HL-60/S4 treated with retinoic acid at 250 ng/mL for 4 days and 3 days (cell line): ENCODE measurements at regions not wholly inside any gene's neighbourhood (a gene's known extent, or its start where the extent isn't known, plus 50 kb on each side); places are given as distances from the start of the nearest gene placed in this dataset.

Experiments used
- in situ Hi-C: fragments of 300-500 bp; cut with MboI; formaldehyde crosslinking; loops from 2 replicates; pipeline ENCODE4 v1.7.0; 2022; ENCODE audit warnings: low sequenced_read_pairs

DNA sequence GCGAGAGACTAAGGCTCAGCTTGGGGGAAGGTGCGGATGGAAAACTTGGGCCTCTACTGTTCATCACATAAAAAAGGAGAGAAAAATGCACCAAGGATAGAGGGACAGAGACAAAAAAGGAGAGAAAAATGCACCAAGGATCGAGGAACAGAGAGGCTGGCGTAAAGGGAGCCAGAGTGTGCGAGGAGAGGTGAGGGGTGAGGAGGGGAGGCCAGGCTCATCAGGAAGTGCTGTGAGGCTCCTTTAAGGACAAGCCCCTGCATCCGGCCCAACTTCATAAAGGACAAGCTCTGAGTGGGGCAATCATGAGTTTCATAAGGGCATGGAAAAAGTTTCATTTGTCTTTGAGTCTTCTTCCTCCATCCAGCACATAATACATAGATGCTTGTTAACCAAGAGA lies 117.2 kb upstream of the NXT1 start:
- in situ Hi-C loops: loop anchor here (25.0 kb wide), 1 partner anchor 546 kb away; no protein-coding TSS in a partner anchor

DNA sequence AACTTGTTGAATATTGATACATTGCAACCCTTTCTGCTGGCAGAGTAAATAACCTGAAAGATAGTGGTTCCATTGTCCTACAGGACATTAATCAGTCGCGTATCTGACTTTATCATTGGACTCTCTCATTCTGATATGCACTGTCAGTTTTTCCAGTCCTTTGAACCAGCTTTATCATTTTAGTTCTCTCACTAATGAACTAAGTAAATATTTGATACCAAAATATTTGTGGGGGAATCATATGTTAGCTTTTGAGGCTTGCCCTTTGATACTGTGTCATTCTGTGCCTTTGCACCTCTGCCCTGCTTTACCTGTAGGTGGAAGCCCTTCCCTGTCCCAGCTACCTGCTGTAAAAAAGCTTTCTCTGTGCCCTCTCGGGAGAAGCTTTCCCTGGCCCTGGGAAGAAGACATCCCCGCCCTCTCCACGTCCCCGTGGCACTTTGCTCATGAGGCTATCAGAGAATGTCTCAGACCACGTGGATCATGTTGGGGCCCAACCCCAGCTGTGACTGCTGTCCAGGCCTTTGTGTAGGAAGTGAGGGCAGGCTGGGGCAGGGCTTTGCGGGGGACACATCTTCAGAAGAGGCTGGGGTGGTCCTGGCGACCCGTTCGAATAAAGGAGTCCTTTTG lies 117.8 kb upstream of the NXT1 start:
- in situ Hi-C loops: loop anchor here (25.0 kb wide), 1 partner anchor 545 kb away; no protein-coding TSS in a partner anchor

DNA sequence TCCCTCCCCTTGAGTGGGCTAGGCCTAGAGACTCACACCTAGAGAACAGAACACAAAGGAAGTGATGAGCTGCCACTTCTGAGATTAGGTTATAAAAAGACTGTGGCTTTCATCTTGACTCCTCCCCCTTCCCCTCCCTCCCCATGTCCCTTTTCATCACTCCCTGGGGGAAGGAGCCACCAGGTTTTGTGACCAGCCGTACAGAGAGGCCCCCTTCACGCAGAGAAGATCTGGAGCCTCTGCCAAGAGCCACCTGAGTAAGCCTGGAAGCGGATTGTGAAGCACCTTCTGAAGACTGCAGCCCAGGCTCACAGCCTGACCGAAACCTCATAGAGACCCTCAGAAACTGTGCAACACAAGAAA lies 118.4 kb upstream of the NXT1 start:
- in situ Hi-C loops: loop anchor here (25.0 kb wide), 1 partner anchor 545 kb away; no protein-coding TSS in a partner anchor

DNA sequence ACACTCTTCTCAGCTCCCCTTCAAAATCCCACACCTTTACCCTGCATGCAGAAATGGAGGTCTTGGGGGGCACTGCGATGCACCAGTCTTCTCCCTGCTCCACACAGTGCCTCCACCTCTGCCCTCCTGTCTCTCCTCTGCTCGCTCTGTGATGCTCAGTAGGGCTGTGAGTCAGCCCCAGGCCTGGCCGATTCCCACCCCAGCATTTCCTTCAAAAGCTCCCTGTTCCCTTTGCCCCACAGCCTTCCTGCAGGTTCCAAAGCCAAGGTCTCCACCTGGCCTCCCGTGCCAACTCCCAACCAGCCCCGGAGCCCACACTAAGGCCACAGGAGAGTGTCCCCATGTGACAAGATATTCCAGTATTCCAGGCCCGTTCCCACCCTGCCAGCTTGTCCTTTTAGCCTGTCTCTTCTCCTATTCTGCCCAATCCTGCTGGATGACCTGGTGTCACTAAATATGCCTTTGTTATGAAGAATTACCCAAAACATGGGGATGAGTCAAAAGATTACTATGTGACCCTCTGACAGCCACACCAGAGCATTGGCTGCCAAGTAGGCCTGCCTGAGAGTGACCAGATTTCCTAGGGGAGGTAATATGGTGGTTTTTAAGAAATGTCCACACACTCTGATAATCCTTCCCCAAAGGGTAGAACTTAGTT lies 118.9 kb upstream of the NXT1 start:
- in situ Hi-C loops: loop anchor here (25.0 kb wide), 1 partner anchor 544 kb away; no protein-coding TSS in a partner anchor

DNA sequence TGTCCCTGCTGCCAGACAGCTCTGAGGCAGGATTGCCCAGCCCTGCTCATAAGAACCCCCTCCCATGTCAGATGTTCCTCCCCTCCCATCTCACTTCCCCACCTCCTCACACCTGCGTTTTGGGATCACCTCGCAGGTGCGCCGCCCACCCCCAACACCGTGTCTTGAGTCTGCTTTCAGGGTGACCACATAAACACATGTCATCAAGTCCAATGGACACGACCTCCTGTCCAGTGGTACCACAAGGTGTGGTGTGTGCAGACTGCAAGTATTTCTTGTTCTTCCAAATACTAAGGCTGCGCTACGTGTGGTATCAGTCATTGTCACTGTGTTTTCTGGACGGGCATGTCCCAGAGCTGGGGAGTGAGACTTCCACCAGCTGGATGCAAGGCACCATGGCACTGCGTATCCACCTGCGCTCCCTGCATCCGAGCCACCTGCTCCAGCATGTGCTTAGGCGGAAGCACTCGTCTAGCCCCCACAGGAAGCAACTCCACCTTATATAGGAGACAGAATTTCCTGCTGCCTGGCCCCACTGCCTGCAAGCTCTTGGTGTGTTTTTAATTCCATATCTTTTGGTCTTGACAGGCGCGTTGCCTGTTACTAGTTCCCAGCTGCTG lies 119.7 kb upstream of the NXT1 start:
- in situ Hi-C loops: loop anchor here (25.0 kb wide), 1 partner anchor 544 kb away; no protein-coding TSS in a partner anchor

DNA sequence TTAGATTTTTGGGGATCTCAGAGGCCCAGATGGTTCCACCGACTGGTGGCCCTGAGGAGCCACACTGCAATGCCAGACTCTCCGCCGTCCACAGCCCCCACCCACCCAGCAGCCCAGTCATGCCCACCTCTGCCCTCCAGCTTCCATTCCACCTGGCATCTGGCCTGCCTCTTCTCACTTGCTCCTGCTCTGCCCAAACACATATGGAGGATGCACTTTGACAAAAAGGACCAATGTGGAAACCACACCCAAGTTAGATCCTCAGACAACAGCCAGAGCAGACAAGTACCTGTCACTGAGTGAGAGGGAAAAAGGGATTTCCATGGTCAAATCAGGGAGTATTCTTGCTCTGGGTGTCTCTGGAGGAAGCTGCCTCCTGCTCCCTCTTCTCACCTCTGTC lies 120.6 kb upstream of the NXT1 start:
- in situ Hi-C loops: loop anchor here (25.0 kb wide), 1 partner anchor 543 kb away; no protein-coding TSS in a partner anchor

DNA sequence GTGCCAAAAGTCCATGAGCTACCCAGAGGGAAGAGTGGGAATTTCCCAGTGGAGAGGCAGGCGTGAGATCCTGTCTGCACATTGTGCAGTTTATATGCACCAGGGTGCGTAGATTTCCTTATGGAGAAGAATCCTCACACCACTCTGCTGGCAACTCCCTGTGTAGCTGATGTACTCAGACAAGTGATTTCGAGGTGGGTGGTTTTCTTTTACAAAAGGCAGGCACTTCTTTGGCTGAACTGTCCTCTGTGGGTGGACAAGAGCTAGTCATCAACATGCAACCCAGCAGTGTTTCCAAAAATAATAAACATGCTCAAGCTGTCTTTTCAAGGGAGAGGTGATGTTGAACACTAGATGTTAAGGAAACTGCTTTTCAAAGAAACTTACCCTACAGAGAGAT lies 121.7 kb upstream of the NXT1 start:
- in situ Hi-C loops: loop anchor here (25.0 kb wide), 1 partner anchor 542 kb away; no protein-coding TSS in a partner anchor

DNA sequence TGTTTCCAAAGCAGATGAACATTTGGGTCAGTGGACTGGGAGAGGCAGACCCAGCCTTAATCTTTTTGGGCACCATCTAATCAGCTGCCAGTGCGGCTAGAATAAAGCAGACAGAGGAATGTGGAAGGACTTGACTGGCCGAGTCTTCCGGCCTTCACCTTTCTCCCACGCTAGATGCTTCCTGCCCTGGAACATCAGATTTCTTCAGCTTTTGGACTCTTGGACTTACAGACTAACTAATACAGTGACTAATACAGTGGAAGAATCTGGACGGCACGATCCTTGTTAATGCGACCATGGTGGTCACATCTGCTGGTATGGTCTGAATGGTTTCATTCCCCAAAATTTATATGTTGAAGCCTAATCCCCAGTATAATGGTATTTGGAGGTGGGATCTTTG lies 122.6 kb upstream of the NXT1 start:
- in situ Hi-C loops: loop anchor here (25.0 kb wide), 1 partner anchor 541 kb away; no protein-coding TSS in a partner anchor

DNA sequence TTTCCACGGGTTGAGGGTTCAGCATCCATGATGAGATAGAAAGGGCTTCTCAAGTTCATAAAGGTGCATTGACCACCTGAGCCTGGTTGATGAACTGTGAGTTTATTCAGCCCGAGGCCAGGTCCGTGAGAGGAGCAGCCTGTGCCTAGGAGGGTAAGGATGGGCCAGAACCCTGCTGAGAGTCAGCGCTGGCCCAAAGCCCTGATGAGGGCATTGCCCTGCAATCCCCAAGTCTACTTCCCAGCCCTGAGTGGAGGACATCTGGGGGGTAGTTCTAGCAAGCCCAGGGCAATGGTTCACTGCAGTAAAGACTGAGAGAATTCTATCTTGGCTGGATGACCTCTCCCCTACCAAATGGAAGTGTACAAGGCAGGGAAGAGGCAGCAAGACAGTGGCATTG lies 123.3 kb upstream of the NXT1 start:
- in situ Hi-C loops: loop anchor here (25.0 kb wide), 1 partner anchor 540 kb away; no protein-coding TSS in a partner anchor

DNA sequence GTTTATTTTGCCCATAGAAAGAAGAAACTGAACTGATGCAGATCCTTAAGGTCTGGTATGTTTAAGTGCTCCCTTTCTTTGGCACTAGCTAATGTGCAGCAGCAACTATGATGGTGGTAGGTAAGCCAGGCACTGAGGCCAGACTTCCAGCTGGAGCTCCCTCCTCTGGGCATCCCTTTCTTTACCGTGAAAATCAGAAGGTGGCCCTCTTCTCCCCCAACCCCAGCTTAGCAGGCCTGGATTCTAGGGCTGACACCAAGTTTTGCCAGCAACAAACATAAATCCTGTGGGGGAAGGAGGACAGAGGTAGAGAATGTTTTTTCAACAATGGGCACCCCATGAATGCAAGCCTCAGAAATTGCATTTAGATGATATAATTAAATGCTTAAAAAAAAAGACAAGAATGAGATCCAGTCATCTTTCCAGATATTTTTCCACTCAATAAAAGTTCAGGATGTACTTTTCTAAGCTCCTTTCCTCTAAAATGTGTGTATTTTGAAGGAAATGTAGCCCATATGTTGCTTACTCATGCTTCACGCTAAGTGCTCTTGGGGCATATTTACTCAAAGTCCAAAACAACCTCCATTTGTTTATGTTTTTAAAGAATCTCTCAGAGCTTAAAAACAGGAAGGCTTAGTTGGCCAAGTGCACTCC lies 123.9 kb upstream of the NXT1 start:
- in situ Hi-C loops: loop anchor here (25.0 kb wide), 1 partner anchor 539 kb away; no protein-coding TSS in a partner anchor

DNA sequence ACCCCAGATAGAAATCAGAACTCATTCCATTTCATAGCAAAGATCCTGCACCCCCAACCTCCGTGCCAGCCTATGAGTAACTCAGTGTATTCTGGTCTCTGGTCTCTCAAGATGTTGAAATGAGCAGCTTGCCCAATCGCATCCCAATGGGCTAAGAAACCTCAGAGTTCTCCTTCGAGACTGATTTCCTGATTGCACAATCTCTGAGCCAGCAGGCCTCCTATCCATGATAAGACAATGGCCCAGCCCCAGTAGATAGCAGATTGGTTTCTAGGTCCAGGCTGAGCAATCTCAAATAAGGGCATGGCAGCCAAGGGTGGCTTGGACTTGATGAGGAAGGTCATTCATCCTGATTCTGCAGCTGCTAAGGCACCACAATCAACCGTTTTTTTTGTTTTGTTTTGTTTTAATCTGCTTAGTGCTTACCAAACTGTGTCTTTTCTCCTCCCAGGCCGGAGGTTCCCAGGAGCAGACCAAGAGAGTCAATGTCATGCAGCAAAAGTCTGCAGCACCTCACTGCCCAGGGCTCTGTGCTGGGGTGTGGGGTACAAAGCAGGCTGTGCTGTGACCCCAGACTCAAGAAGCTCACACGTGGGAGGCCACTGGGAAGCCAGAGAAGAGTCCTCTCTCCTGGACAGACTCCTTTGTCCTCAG lies 125.1 kb upstream of the NXT1 start:
- in situ Hi-C loops: loop anchor here (25.0 kb wide), 1 partner anchor 538 kb away; no protein-coding TSS in a partner anchor

DNA sequence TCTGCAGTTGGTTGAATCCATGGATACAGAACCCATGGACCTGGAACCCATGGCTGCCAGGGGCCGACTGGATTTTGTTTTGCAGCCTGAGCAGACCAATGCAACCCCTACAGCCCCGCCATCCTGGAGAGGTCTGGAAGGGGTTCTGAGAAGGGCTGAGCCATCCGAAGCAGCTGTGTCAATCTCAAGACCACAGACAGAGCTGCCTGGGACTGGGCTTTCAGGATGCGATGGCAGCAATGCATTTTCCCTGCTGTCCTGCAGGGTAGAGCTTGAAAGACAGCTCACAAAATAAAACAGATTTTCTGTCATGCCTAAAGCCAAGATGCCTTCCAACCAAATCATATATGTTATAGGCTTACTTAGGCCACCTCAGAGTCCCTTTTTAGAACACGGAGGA lies 125.8 kb upstream of the NXT1 start:
- in situ Hi-C loops: loop anchor here (25.0 kb wide), 1 partner anchor 538 kb away; no protein-coding TSS in a partner anchor

DNA sequence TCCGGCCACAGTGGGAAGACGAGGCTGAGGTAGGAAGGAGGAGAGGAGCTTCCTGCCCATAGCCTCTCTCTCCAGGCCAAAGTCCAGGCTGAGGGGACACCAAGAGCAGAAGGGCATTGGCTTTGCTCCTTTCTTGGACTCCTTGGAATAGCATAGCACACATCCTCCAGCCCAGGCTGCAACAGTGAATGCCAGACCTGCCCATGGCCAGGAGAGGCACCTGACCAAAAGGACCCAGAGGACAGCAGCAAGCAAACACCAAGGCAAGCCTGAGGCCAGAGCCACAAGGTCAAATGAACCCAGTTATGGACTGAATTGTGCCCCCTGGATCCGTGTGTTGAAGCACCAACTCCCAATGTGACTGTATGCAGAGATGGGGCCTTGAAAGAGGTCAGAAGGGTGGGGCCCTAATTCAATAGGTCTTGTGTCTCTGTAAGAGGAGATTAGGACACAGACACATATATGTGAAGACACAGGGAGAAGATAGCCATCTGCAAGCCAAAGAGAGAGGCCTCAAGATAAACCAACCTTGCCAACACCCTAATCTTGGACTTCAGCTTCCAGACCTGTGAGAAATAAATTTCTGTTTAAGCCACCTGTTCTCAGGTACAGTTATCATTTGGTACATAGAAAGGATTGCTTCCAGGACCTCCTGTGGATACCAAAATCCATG lies 126.5 kb upstream of the NXT1 start:
- in situ Hi-C loops: no loop called here

DNA sequence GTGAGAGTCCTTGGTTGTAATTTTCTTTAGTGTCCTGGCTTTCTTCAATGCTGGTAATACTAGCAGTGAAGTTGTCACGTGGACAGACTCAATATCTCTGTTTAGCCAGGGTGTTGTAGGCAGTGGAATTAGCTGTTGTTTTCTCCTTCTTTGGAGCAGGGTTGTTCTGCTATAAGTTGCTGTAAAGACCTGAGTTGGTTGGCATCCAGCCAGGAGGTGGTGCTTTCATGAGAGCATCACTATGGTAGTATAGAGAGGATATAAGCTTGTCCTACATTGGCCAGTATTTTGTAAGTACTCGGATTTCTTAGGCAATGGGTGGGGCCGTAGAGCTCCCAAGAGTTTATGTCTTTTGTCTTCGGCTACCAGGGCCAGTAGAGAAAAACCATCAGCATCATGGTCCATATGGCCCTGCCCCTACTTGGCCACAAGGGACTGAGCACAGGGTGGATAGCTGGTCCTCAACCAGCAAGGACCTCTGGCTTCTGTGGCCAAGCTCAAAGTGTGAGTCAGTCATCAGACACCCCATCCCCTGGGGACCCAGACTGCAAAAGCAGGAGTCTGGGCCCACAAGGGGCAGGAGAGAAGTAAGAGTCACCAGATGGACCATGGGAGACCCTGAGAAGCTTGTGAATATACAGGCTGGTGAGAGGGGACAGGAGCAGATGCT lies 127.9 kb upstream of the NXT1 start:
- in situ Hi-C loops: no loop called here

DNA sequence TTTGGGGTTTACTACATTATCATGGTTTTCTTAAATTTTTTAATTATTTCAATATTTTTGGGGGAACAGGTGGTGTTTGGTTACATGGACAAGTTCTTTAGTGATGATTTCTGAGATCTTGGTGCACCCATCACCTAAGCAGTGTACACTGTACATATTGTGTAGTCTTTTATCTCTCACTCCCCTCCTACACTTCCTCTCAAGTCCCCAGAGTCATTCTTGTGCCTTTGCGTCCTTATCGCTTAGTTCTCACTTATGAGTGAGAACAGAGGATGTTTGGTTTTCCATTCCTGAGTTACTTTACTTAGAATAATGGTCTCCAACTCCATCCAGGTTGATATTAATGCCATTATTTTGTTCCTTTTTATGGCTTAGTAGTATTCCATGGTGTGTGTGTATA lies 130.9 kb upstream of the CD93 start:
- in situ Hi-C loops: no loop called here

DNA sequence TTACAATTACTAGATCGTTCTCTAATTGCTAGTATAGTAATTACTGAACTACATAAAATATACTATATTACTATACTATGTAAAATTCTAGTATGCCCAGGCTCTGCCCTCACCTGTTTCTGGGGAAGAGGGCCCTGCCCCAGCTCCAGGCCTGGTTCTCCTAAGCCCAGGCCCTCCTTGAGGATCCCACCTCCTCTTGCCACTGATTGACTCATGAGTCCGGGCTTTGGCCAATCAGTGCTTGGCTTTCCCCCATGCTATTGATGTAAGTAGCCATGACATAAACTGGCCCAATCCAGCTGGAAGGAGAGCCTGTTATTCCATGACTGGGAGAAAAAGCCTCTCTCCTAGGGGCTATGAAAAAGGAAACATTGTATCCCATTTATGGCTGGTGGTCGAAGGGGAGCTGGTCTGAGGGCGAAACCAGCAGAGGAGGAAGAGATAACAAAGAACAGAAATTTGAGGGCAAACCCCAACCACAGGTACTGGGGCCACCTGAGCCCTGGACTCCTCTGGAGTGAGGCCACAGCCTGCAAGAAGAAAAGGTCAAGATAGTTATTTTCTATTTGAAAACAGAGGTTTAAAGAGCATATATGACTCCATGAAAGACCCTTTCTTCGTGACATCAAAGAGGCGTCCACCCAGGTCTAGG lies 129.3 kb upstream of the CD93 start:
- in situ Hi-C loops: no loop called here

DNA sequence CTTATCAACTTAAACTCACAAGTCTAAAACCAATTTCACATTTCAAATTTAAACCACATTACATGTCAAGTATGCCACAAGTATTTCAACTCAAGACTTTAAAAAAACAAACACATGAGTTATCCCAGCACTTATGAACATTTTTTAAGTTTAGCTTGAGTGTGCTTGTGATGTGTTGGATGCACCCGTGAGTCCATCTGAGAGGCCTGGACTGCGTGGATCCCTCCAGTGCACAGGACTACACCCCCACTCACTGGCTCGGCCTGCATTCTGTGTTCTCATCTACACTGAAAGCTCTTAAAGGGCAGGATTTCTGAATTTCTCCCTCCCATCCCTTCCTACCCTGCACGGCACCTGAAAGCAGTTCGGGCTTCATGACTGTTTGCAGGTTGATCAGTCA lies 128.8 kb upstream of the CD93 start:
- in situ Hi-C loops: no loop called here

DNA sequence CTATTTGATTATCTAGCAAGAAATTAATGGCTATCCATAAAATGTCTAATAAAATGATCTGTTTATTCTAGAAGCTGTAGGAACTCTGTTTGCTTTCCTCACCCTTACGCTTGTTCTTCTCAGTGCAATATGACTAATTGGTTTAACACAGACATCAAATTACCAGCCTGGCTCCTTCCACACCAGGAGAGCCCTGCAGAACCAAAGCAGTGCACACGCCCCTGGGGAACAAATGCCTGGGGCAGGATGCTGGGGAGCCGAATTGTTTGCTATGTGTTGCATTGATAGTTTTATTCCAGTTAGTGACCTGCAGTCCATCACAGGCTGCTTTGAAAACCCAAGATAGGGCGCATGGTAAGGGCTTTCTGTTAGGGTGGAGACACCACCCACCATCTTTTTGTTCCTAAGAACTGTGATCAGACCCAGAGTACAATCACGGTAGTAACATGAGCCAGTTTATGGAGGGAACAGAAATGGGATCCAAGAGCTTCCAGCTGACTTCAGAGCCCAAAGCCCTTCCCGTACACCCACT lies 126.4 kb upstream of the CD93 start:
- in situ Hi-C loops: no loop called here

DNA sequence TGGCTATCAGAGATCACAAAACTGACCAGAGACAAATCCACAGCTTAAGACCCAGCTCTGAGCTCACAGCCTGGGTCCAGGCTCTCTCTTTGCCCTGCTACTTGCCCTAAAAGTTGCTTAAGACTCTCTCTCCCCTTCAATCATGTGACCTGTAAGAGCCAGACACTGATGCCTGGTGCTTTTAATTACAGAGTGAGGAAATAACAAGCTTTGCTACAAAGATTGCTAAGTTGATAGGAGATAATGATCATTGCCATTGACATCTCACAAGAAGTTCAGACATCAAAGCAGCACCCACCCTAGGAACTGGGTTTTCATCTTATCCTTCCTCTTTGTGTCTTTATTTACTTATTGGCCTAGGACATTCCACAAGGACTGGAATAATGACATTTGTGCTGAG lies 125.9 kb upstream of the CD93 start:
- in situ Hi-C loops: no loop called here
